Endothelial cell of umbilical vein (primary cell): ENCODE measurements at regions not wholly inside any gene's neighbourhood (a gene's known extent, or its start where the extent isn't known, plus 50 kb on each side); places are given as distances from the start of the nearest gene placed in this dataset.
"Not testable (repeated sequence)": the region's sequence is repeated elsewhere in the genome, so short reads cannot be mapped to it uniquely, and the experiment has no call there.

ENCODE experiments used
- BruUV-seq: library from RNA; stranded (reverse); fragments of 400-500 nt; replicated peaks from 2 replicates; lab custom pipeline; 2021; lab: Mats Ljungman, UMichigan
- CTCF ChIA-PET: fragments of 300-600, 350-600 bp; sonication (Branson Sonifier 250); formaldehyde crosslinking; loops from one replicate; lab custom pipeline; 2021; ENCODE audit warnings: antibody characterized with exemption, inconsistent platforms; lab: Charles Lee
- POLR2A ChIA-PET: fragments of 300-600, 350-600 bp; sonication (Branson Sonifier 250); formaldehyde crosslinking; loops from one replicate; lab custom pipeline; 2021; ENCODE audit warnings: antibody characterized with exemption, inconsistent platforms; lab: Charles Lee
- DNase-seq: peaks from one replicate; pipeline ENCODE4 v3.0.0-alpha.2; 2011; ENCODE audit warnings: low read depth, low spot score
- FAIRE-seq: peaks from 2 replicates; lab custom pipeline; 2011; peaks lifted over from hg19 to GRCh38; lab: Jason Lieb, UNC
- H2AFZ ChIP-seq: 2 replicates; pipeline ENCODE4 v1.6.0; 2012; ENCODE audit warnings: low read depth, low read length, control low read depth, inconsistent platforms
- H3K27ac ChIP-seq: 2 replicates; pipeline ENCODE4 v1.5.1; 2011; ENCODE audit warnings: low read depth, mild to moderate bottlenecking, control low read depth, low read length, moderate library complexity; ENCODE audit not compliant: insufficient read depth
- H3K27me3 ChIP-seq, 2 experiments: 2 replicates each; pipeline versions ENCODE4 v1.6.0 to v1.6.1; 2011; ENCODE audit warnings: low read length in 2 of 2, mixed read lengths in 1 of 2; ENCODE audit not compliant: control insufficient read depth in 2 of 2, insufficient read depth in 2 of 2
- H3K36me3 ChIP-seq, 2 experiments: 2 replicates in 1 of 2; 3 replicates in 1 of 2; pipeline ENCODE4 v1.5.1; 2011; ENCODE audit warnings: low read length in 2 of 2, mild to moderate bottlenecking in 1 of 2, moderate library complexity in 1 of 2; ENCODE audit not compliant: control insufficient read depth in 2 of 2, insufficient read depth in 2 of 2; ENCODE audit errors: extremely low read depth in 1 of 2
- H3K4me1 ChIP-seq: 3 replicates; pipeline ENCODE4 v1.5.1; 2011; ENCODE audit warnings: mild to moderate bottlenecking, low read length; ENCODE audit not compliant: control insufficient read depth, insufficient read depth; ENCODE audit errors: extremely low read depth
- H3K4me2 ChIP-seq: 2 replicates; pipeline ENCODE4 v1.6.1; 2011; ENCODE audit warnings: low read length, control low read depth, mixed read lengths; ENCODE audit not compliant: insufficient read depth
- H3K4me3 ChIP-seq, 3 experiments: fragments of 200-600 bp in 1 of 3; sonication (generic), shearing (Covaris generic) in 1 of 3; replicated peaks in 1 of 3; 2 replicates each; pipeline ENCODE4 v1.5.1; 2011 to 2016; ENCODE audit warnings: control low read depth in 3 of 3, low read length in 3 of 3, mild to moderate bottlenecking in 2 of 3, inconsistent platforms in 1 of 3, low read depth in 1 of 3, moderate library complexity in 1 of 3; ENCODE audit not compliant: insufficient read depth in 1 of 3
- H3K79me2 ChIP-seq: 2 replicates; pipeline ENCODE4 v1.6.0; 2012; ENCODE audit warnings: low read length, inconsistent platforms; ENCODE audit not compliant: control insufficient read depth, insufficient read depth
- H3K9ac ChIP-seq: replicated peaks from 2 replicates; pipeline ENCODE3; 2011; ENCODE audit warnings: low read length, control low read depth; ENCODE audit not compliant: insufficient read depth; ENCODE audit errors: extremely low read depth
- H3K9me1 ChIP-seq: replicated peaks from 3 replicates; pipeline ENCODE4 v1.6.0; 2011; ENCODE audit warnings: mild to moderate bottlenecking, low read length; ENCODE audit not compliant: control insufficient read depth, insufficient read depth; ENCODE audit errors: extremely low read depth
- H3K9me3 ChIP-seq: replicated peaks from 2 replicates; pipeline ENCODE4 v1.5.1; 2012; ENCODE audit warnings: low read length, inconsistent platforms; ENCODE audit not compliant: control insufficient read depth, insufficient read depth
- H4K20me1 ChIP-seq: replicated peaks from 2 replicates; pipeline ENCODE3; 2011; ENCODE audit warnings: mild to moderate bottlenecking, low read length; ENCODE audit not compliant: control insufficient read depth, insufficient read depth; ENCODE audit errors: extremely low read depth
- CTCF ChIP-seq, 2 donors: IDR thresholded peaks; 1 replicate in 1 of 2; 2 replicates in 1 of 2; pipeline ENCODE4 v1.5.1; 2011; ENCODE audit warnings: low read length in 2 of 2, mild to moderate bottlenecking in 2 of 2, moderate library complexity in 2 of 2, control low read depth in 1 of 2, inconsistent platforms in 1 of 2, low read depth in 1 of 2; ENCODE audit not compliant: insufficient read depth in 1 of 2; ENCODE audit errors: extremely low read depth in 1 of 2
- EZH2 ChIP-seq: IDR thresholded peaks from 2 replicates; pipeline ENCODE4 v1.6.1; 2012; ENCODE audit warnings: borderline replicate concordance, low read depth, mild to moderate bottlenecking, moderate library complexity, low read length, inconsistent platforms; ENCODE audit not compliant: severe bottlenecking
- FOS ChIP-seq: IDR thresholded peaks from 2 replicates; pipeline ENCODE4 v1.6.1; 2011; ENCODE audit warnings: mild to moderate bottlenecking, low read length, moderate library complexity, borderline replicate concordance; ENCODE audit not compliant: insufficient read depth
- GATA2 ChIP-seq: IDR thresholded peaks from 2 replicates; pipeline ENCODE4 v1.7.0; 2011; ENCODE audit warnings: low read depth, mild to moderate bottlenecking, moderate library complexity, mixed read lengths, low read length; ENCODE audit not compliant: insufficient read length, insufficient read depth
- JUN ChIP-seq: IDR thresholded peaks from 2 replicates; pipeline ENCODE4 v1.6.1; 2011; ENCODE audit warnings: borderline replicate concordance, low read depth; ENCODE audit not compliant: insufficient read length, insufficient read depth
- MAX ChIP-seq: IDR thresholded peaks from 2 replicates; pipeline ENCODE4 v1.6.1; 2011; ENCODE audit not compliant: insufficient read depth, insufficient read length
- MYC ChIP-seq: IDR thresholded peaks from one replicate; pipeline ENCODE4 v1.6.1; 2011; ENCODE audit warnings: mild to moderate bottlenecking, low read depth, low read length
- POLR2A ChIP-seq: IDR thresholded peaks from 2 replicates; pipeline ENCODE4 v1.6.1; 2012; ENCODE audit warnings: low read depth, mild to moderate bottlenecking, control low read depth, low read length
- POLR2AphosphoS5 ChIP-seq: IDR thresholded peaks from 2 replicates; pipeline ENCODE4 v1.6.1; 2012; ENCODE audit warnings: low read depth, mild to moderate bottlenecking, control low read depth, low read length, moderate library complexity; ENCODE audit not compliant: insufficient read depth
- dilution Hi-C: fragments of 300-500 bp; cut with MboI; formaldehyde crosslinking; loops from one replicate; pipeline ENCODE4 v1.15.0; 2019; ENCODE audit warnings: low sequenced_read_pairs; ENCODE audit not compliant: extremely low pct_ligation_motif_present
- intact Hi-C: fragments of 100-400 bp; cut with micrococcal nuclease; formaldehyde crosslinking; loops from one replicate; pipeline ENCODE4 v1.10.0; 2022

- DNase-seq (no peak), FAIRE-seq (no peak)
- no peak overlapping the region for H3K9ac ChIP-seq
- BruUV-seq = no TSS peak
- CTCF ChIA-PET = no interaction called here
- no peaks in the 10 kb centered on the region for H3K36me3 ChIP-seq
- no peaks in the 10 kb centered on the region for H3K9me3 ChIP-seq
- no peak overlapping the region for H2AFZ ChIP-seq
- dilution Hi-C loops (no loop called here), intact Hi-C loops (no loop called here)
- H3K27me3 ChIP-seq = no peaks in the 10 kb centered on the region
- no peak overlapping the region for H3K4me2 ChIP-seq
- no peaks in the 10 kb centered on the region for H4K20me1 ChIP-seq
- H3K27ac ChIP-seq = no peak overlapping the region
- no peaks in the 10 kb centered on the region for H3K9me1 ChIP-seq
- H3K4me3 ChIP-seq = no peak overlapping the region
- H3K79me2 ChIP-seq = peaks cover 60% of the 10 kb centered on the region
- peaks cover 4% of the 10 kb centered on the region for H3K4me1 ChIP-seq
- TF ChIP-seq JUN (no peak), MAX (no peak), POLR2A (no peak), MYC (no peak), EZH2 (no peak), FOS (no peak), GATA2 (no peak), POLR2AphosphoS5 (no peak), CTCF (IDR thresholded peaks at IDR 0.05; ENCODE audit: extremely low read depth in 1 of 2, insufficient read depth in 1 of 2, low read depth in 1 of 2, low read length in 2 of 2) (no peak)
- POLR2A ChIA-PET = no interaction called here
Observed at GRCh38 chr6:144384427-144384826, 99.3 kb downstream of the UTRN start.

- BruUV-seq, H3K36me3 ChIP-seq, H3K4me2 ChIP-seq, H3K27ac ChIP-seq, H3K4me3 ChIP-seq, intact Hi-C loops, H3K27me3 ChIP-seq, H4K20me1 ChIP-seq, H2AFZ ChIP-seq, POLR2A ChIA-PET, H3K9me1 ChIP-seq, H3K9me3 ChIP-seq, CTCF ChIA-PET, H3K9ac ChIP-seq, DNase-seq, FAIRE-seq, dilution Hi-C loops: not testable (repeated sequence)
- H3K4me1 ChIP-seq = peaks cover 13% of the 10 kb centered on the region
- H3K79me2 ChIP-seq = peaks cover 55% of the 10 kb centered on the region
Observed at GRCh38 chr6:144389474-144389873, 104.3 kb downstream of the UTRN start.
